Activated CD4-positive, alpha-beta memory T cell treated with anti-CD3 and anti-CD28 coated beads for 36 hours (primary cell): ENCODE measurements at regions not wholly inside any gene's neighbourhood (a gene's known extent, or its start where the extent isn't known, plus 50 kb on each side); places are given as distances from the start of the nearest gene placed in this dataset.

Source experiments
- CTCF ChIA-PET: fragments of 350-600 bp; sonication (Branson Sonifier 250); formaldehyde crosslinking; loops from one replicate; lab custom pipeline; 2021; ENCODE audit warnings: antibody characterized with exemption, inconsistent platforms; lab: Charles Lee
- POLR2A ChIA-PET: fragments of 350-600 bp; sonication (Branson Sonifier 250); formaldehyde crosslinking; loops from one replicate; lab custom pipeline; 2021; ENCODE audit warnings: antibody characterized with exemption; lab: Charles Lee
- DNase-seq: peaks from one replicate; pipeline ENCODE4 v3.0.0-alpha.2; 2020
- H3K27ac Mint-ChIP-seq: one replicate; pipeline ENCODE4 v1.8.0; 2021; ENCODE audit warnings: mixed read lengths
- H3K27me3 Mint-ChIP-seq: one replicate; pipeline ENCODE4 v1.8.0; 2021; ENCODE audit warnings: mixed read lengths
- H3K36me3 Mint-ChIP-seq: one replicate; pipeline ENCODE4 v1.8.0; 2021; ENCODE audit warnings: mixed read lengths
- H3K4me1 Mint-ChIP-seq: one replicate; pipeline ENCODE4 v1.8.0; 2021; ENCODE audit warnings: low read depth, mixed read lengths
- H3K4me3 Mint-ChIP-seq: one replicate; pipeline ENCODE4 v1.8.0; 2021; ENCODE audit warnings: mild to moderate bottlenecking, mixed read lengths
- H3K9me3 Mint-ChIP-seq: one replicate; pipeline ENCODE4 v1.8.0; 2021; ENCODE audit warnings: mixed read lengths
- intact Hi-C: fragments of 100-400 bp; cut with micrococcal nuclease; formaldehyde crosslinking; loops from one replicate; pipeline ENCODE4 v1.15.1; 2023

DNA sequence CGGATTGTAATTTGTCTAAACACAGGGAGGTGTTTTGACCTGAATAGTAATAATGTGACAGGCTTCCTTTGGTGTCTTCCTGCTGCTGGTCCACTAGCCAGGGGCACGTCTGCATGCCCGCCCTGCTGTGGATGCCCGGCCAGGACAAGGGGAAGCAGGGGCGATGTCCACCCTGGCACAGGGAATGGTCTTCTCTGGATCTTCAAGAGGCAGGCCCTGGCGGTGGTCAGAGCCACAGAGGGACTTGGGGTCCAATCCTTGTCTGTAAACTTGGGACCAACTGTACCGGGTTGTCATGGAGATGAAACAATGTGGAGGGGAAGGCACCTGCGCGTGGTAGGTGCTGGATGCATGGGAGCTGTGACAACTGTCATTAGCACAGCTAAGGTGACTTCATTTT lies 134.1 kb downstream of the RPLP1 start:
- intact Hi-C loops: no loop called here

DNA sequence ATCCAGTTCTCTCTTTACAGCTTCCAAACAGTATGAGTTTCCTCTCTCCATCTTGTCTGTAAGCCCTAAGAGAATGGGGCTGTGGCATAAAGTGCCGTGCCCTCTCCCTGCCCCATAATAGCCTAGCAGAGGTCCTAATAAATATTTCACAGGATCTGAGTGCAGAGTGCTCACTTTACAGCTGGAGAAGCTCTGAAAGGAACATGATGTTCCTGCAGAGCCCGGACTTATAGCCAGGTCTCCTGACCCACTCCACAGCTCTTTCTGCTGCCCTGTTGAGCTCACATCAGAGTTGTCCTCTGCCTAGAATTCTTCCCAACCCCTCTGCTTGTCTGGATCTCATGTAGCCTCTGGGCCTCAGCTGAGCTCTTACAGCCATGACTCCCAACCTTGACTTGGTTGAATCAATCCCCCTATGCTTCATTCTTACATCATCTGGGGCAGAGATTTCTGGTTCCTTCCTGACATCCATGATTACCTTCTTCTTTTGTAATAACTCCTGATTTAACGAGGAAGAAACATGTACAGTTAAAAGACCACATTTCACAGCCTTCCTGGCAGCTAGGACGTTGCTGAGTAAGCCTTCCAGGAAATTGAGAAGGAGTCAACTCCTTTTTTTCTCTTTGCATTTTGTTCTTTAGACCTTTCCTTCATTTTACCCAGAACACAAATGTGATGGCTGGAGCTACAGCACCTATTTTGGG lies 135.3 kb downstream of the RPLP1 start:
- H3K27ac Mint-ChIP-seq: no peak overlapping the region
- POLR2A ChIA-PET: no interaction called here
- no peaks in the 10 kb centered on the region for H3K9me3 Mint-ChIP-seq
- H3K36me3 Mint-ChIP-seq: no peaks in the 10 kb centered on the region
- H3K4me3 Mint-ChIP-seq: no peak overlapping the region
- no peaks in the 10 kb centered on the region for H3K27me3 Mint-ChIP-seq
- no peak for DNase-seq
- intact Hi-C loops: no loop called here
- H3K4me1 Mint-ChIP-seq: peaks cover 5% of the 10 kb centered on the region
- CTCF ChIA-PET: no interaction called here

More for the DNA sequence above, 134.1 kb downstream of the RPLP1 start:
- Mint-ChIP-seq H3K36me3 (no peaks in the 10 kb centered on the region), H3K27ac (no peak overlapping the region), H3K27me3 (no peaks in the 10 kb centered on the region), H3K9me3 (no peaks in the 10 kb centered on the region), H3K4me1 (peaks cover 5% of the 10 kb centered on the region), H3K4me3 (no peak overlapping the region)
- CTCF ChIA-PET: no interaction called here
- POLR2A ChIA-PET: no interaction called here
- DNase-seq: no peak

DNA sequence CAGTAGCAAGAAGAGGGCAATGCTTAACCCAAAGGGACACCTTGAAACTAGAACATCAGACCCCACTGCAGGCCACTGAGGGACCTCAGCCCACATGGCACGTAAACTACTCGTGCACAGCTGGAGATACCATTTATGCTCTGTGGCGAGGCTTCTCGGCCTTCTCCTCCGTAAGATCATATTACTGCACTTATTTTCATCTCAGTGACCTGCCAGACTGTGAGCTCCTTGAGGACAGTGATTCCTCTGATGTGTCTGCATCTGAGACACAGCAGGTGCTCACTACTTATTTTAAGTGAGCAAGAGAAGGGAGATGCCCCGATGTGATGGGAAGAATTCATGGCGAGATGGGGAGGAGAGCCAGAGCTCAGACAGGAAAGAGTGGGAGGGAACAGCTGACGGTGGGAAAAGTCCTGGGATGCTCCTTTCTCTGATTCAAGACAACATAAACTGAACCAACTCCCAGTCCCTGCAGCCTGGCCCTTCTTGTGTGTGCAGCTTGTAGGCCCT lies 137.6 kb downstream of the RPLP1 start:
- Mint-ChIP-seq H3K27me3 (no peaks in the 10 kb centered on the region), H3K4me3 (no peak overlapping the region), H3K4me1 (peaks cover 5% of the 10 kb centered on the region), H3K9me3 (no peaks in the 10 kb centered on the region), H3K36me3 (no peaks in the 10 kb centered on the region), H3K27ac (no peak overlapping the region)
- POLR2A ChIA-PET: no interaction called here
- CTCF ChIA-PET: no interaction called here
- intact Hi-C loops: no loop called here
- DNase-seq: no peak

DNA sequence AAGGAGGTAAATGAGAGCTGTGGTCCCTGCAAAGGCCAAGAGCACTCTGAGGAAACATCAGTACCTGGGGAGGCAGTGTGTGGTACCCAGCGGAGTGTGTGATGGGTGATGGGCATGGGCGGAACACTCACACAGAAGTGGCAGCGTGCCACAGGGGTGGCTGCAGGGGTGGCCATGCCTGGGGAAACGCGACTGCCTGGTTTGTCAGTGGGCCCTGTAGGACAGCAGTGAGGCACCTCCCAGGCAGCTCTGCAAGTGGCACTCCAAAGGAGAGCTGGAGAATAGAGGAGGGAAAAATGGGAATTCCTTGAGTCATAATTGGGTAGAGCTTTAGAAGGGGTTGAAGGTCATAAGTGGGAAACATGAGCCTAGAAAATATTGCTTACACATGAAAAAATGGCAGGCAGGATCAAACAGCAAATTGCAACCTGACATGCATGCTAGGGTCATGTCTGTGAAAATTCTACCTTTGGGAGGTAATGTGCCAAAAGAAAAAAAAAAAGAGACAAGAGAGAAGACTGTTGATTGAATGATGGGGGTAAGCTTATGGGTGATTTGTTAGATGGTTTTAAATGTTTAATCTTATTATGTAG lies 138.4 kb downstream of the RPLP1 start:
- intact Hi-C loops: no loop called here
- H3K4me3 Mint-ChIP-seq: no peak overlapping the region
- H3K27me3 Mint-ChIP-seq: peaks cover under 1% of the 10 kb centered on the region
- no peaks in the 10 kb centered on the region for H3K36me3 Mint-ChIP-seq
- ChIA-PET POLR2A (no interaction called here), CTCF (interaction anchor here (0.6 to 0.7 kb wide), 2 partner anchors 113 to 440 kb away, joined by 3 read pairs; no protein-coding TSS in a partner anchor)
- DNase-seq: no peak
- H3K27ac Mint-ChIP-seq: no peak overlapping the region
- H3K4me1 Mint-ChIP-seq: peaks cover 5% of the 10 kb centered on the region
- no peaks in the 10 kb centered on the region for H3K9me3 Mint-ChIP-seq

DNA sequence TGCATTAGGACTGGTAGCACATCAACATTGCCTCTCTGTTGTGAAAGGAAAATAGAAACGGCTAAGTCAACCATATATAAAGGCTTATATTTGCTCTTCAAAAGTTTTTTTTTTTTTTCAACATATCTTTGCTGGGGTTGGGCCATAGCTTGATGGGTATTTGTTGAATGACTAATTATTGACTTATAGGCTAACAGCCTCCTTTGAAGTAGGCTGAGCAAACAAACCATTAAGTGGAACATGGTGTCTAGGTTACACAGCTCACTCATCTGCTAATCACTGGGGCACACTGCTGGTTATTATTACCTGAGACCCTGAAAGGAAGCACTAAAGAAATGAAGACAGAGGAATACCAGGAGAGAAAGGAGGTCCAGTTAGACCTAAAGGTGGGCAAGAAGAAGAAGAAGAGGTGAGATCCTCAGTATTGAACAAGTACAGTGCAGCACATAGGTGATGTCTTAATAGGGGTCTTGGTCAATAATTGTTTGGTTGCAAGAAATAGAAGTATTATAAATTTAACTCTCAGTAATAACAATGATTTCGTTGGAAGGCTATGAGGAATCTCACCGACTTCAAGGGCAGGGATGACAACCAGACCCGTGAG lies 139.4 kb downstream of the RPLP1 start:
- H3K27ac Mint-ChIP-seq: no peak overlapping the region
- H3K4me3 Mint-ChIP-seq: no peak overlapping the region
- CTCF ChIA-PET: interaction anchor here (0.7 kb wide), 1 partner anchor 114 kb away, joined by 3 read pairs; no protein-coding TSS in a partner anchor

DNA sequence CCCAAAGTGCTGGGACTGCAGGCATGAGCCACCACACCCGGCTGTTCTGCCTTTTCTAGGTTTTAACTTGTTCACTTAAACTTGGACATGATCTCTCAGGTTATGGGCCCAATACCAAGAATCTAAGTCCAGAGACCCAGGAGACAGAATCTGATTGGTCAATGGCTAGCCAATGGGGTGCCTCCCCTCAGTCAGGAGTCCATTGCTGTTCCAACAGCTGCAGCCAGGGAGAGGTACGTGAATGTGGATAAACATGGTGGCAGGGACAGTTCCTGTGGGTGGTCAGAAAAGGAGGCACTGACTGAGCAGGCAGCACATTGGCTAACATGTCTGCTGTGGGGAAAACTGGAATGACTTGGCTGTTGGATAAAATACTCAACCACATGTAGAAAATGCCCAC lies 140.3 kb downstream of the RPLP1 start:
- no peak for DNase-seq
- ChIA-PET POLR2A (no interaction called here), CTCF (no interaction called here)
- Mint-ChIP-seq H3K27me3 (peaks cover 1% of the 10 kb centered on the region), H3K9me3 (no peaks in the 10 kb centered on the region), H3K27ac (no peak overlapping the region), H3K36me3 (no peaks in the 10 kb centered on the region), H3K4me3 (no peak overlapping the region), H3K4me1 (peaks cover 4% of the 10 kb centered on the region)
- intact Hi-C loops: no loop called here

More for the DNA sequence above, 139.4 kb downstream of the RPLP1 start:
- intact Hi-C loops: no loop called here
- Mint-ChIP-seq H3K36me3 (no peaks in the 10 kb centered on the region), H3K4me1 (peaks cover 5% of the 10 kb centered on the region), H3K27me3 (peaks cover 1% of the 10 kb centered on the region), H3K9me3 (no peaks in the 10 kb centered on the region)
- DNase-seq: no peak
- POLR2A ChIA-PET: no interaction called here

DNA sequence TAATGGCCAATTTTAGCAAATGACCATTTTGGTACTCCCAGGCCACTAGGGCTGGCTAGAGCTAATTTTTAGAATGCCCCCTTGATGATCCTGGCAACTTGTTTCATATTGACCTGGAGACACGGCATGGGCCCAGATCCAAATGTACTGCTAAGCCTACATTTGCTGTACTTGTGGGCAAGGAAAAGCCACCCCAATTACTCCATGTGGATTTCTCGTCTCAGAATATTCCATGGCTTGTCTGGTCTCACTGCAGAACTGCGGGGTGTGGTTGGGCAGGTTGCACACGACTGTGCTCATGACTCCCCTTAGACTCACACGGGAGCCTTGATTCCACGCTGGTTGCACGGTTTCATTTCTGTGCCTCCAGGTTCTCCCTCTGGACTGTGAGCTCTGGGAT lies 140.9 kb downstream of the RPLP1 start:
- POLR2A ChIA-PET: no interaction called here
- CTCF ChIA-PET: no interaction called here
- no peak overlapping the region for H3K27ac Mint-ChIP-seq

DNA sequence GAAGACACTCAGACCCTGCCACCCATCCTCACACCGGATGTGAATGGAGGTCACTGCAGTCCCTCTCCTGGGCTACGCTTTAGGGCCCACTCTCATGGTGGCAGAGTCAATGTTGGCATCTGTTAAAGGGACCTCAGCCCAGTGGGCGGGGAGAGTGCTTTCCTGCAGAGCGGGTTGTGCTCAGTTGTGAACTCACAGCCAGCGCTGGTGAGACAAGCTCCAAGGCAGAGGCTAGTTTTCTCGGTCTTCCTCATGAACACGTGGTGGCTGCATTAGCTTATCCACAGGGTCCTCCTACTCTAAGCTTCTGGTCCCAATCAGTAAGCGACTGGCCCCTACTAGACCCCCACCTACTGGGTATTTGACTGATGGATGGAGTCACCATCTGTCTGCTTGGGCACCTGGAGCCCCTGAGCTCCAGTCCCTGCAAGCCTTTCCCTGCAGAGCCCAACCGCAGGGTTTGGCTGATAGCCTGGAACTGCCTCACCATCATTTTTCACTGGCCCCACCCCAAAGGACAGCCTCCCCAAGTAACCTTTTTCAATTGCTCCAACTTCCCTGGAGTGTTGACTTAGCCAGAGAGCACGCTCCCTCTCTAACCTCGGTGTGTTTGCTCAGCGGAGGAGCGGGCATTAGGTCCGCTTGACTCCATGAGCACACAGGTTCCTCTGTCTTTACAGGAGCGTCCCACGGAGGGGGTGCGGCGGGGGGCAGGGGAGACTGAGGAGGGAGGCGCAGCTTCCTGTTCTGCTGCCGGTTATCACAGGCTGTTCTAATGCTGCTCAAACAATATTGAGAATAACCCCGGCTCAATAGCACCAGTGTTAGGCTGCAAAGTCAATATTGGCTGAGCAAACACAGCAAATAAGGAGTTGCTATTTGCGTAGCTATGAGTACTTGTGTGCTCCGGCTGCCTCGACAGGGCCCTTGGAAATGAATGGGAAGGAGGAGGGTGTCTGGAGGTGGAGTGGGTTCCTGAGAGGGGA lies 141.7 kb downstream of the RPLP1 start:
- Mint-ChIP-seq H3K4me3 (no peak overlapping the region), H3K27ac (no peak overlapping the region), H3K9me3 (no peaks in the 10 kb centered on the region), H3K4me1 (no peaks in the 10 kb centered on the region), H3K36me3 (no peaks in the 10 kb centered on the region), H3K27me3 (peaks cover 4% of the 10 kb centered on the region)
- CTCF ChIA-PET: no interaction called here
- POLR2A ChIA-PET: no interaction called here
- intact Hi-C loops: no loop called here
- no peak for DNase-seq

More for the DNA sequence above, 140.9 kb downstream of the RPLP1 start:
- no peaks in the 10 kb centered on the region for H3K9me3 Mint-ChIP-seq
- H3K4me3 Mint-ChIP-seq: no peak overlapping the region
- H3K36me3 Mint-ChIP-seq: no peaks in the 10 kb centered on the region
- intact Hi-C loops: no loop called here
- H3K4me1 Mint-ChIP-seq: no peaks in the 10 kb centered on the region
- H3K27me3 Mint-ChIP-seq: peaks cover 3% of the 10 kb centered on the region
- no peak for DNase-seq

DNA sequence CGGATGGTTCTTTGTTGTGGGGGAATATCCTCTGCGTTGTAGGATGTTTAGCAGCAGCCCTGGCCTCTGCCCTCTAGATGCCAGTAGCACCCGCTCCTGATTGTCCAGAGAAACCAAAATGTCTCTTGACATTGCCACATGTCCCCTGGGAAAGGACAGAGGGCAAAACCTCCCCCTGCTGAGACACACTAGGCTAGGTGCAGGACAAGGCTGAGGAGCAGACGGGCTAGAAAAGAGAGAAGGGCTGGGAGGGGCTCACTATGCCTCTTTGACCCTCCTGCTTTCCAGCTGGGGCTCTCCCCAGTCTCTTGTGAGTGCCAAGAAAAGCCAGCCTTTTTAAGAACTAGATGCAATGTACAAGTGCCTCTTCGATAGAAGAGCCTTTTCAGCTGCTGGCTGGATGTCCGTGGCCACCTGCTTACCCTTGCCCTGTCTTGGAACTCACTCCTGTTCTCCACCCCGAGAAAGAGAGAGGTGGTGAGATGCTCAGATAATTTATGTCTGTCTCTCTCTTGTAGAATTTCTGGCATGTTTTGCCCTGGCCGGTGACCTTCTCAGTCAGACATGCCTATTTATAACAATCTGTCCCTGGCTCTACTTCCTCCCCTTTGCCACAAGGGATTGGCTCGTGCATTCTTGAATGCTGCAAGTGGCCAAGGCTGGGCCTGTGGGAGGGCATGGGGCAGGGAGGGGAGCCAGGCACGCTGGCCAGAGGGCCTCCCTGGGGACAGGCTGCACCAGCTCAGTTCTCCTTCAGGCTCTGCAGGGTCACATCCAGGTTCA lies 142.6 kb downstream of the RPLP1 start:
- H3K27ac Mint-ChIP-seq: no peak overlapping the region
- ChIA-PET CTCF (no interaction called here), POLR2A (no interaction called here)
- intact Hi-C loops: no loop called here
- H3K36me3 Mint-ChIP-seq: no peaks in the 10 kb centered on the region
- peaks cover 4% of the 10 kb centered on the region for H3K27me3 Mint-ChIP-seq
- no peaks in the 10 kb centered on the region for H3K9me3 Mint-ChIP-seq
- DNase-seq: no peak
- no peaks in the 10 kb centered on the region for H3K4me1 Mint-ChIP-seq
- no peak overlapping the region for H3K4me3 Mint-ChIP-seq

DNA sequence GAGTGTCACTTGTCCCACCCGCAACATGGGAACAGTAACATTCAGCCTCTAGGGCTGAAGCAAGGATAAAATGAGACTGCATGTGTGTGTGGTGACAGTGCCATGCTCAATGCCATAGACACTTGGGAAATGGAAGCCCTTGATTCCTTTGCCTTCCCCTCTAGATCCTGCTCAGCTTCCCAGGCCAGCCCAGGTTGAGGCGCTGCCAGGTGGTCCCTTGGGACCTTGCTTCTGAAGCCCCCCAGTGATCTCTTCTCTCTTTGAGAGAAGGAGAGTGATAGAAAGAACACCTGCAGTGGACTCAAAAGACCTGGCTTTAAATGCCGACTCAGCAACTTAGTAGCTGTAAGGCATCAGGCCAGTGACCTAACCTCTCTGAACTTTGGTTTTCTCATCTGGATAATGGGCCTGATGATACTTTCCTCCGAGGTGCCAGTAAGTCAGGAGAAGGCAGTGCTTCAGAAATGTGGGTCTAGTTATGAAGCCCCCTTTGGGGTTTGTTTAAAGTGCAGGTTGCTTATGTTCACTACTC lies 144.5 kb downstream of the RPLP1 start:
- Mint-ChIP-seq H3K4me3 (no peak overlapping the region), H3K9me3 (no peaks in the 10 kb centered on the region), H3K27me3 (peaks cover 4% of the 10 kb centered on the region), H3K27ac (no peak overlapping the region), H3K36me3 (no peaks in the 10 kb centered on the region), H3K4me1 (no peaks in the 10 kb centered on the region)
- intact Hi-C loops: no loop called here
- CTCF ChIA-PET: no interaction called here
- DNase-seq: no peak
- POLR2A ChIA-PET: no interaction called here

DNA sequence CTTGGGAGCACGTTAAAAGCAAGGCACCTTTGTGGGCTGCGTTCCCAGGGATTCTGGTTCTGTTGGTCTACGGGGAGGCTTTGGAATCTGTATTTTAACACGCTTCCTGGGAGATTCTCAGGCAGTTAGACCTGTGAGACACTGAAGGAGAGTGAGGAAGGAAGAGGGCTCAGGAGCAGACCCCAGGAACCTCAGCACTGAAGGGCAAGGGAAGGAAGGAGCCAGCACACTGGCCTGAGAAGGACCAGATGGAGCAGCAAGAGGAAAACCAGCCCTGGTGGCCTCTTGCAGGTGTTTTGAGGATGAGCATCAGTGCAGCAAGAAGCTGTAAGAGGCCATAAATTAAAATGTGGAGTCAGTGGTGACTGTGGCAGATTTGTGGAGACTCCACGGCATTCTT lies 146.7 kb downstream of the RPLP1 start:
- CTCF ChIA-PET: no interaction called here
- DNase-seq: no peak
- POLR2A ChIA-PET: no interaction called here
- Mint-ChIP-seq H3K4me3 (no peak overlapping the region), H3K27me3 (peaks cover 4% of the 10 kb centered on the region), H3K9me3 (no peaks in the 10 kb centered on the region), H3K4me1 (no peaks in the 10 kb centered on the region), H3K36me3 (no peaks in the 10 kb centered on the region), H3K27ac (no peak overlapping the region)
- intact Hi-C loops: no loop called here
